G401 (cell line): ENCODE measurements at regions not wholly inside any gene's neighbourhood (a gene's known extent, or its start where the extent isn't known, plus 50 kb on each side); places are given as distances from the start of the nearest gene placed in this dataset.

Experiments
- DNase-seq: peaks from one replicate; pipeline ENCODE4 v3.0.0-alpha.2; 2015; ENCODE audit warnings: low spot score
- in situ Hi-C: cut with HindIII; loops from 2 replicates; pipeline ENCODE4 v1.10.0; 2016; ENCODE audit warnings: low sequenced_read_pairs, mixed read lengths

DNA sequence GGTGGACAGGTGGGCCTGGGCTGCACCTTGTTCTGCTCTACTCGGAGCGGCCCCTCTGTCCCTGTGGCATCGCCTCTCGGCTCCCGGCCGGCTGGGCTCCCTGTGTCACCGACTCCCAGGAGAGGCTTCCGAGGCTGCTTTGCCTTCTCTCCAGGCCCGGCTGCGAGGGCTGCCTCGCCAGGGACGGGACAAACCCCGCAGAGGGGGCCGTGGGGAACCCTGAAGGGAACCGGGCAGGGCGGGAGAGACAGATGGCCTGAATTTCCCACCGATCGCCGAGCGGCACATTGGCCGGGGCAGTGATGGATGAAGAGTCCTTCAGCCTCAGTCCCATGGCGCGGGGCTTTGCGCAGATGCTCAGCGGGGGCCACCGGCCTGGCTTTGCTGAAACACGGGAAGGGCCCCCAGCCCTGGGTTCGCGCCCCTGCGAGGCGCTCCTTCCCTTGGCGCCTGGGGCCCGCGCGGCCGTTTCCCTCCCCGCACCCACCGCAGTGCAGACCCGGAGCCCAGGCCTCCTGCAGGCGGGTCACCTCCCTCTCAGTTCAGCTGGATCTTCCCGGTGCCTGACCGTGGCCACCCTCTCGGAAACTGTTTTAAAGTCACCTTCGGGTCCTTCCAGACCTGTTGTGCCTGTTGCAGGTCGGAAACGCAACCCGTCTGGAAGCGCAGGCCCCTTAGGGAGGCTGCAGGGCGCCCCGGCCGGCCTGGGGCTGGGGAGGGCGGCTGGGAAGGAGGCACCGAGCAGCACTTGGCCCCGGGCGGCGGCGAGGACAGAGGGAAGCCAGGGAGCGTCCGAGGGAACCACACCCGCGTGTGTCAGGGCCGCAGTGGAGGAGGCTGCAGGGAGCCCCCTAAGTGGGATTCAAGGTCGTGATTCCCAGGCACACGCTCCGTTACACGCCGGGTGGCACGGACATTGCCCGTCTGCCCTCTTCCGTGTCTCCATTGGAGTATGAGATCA is 341.9 kb upstream of the SALL3 start:
- no peak for DNase-seq
- in situ Hi-C loops: no loop called here

DNA sequence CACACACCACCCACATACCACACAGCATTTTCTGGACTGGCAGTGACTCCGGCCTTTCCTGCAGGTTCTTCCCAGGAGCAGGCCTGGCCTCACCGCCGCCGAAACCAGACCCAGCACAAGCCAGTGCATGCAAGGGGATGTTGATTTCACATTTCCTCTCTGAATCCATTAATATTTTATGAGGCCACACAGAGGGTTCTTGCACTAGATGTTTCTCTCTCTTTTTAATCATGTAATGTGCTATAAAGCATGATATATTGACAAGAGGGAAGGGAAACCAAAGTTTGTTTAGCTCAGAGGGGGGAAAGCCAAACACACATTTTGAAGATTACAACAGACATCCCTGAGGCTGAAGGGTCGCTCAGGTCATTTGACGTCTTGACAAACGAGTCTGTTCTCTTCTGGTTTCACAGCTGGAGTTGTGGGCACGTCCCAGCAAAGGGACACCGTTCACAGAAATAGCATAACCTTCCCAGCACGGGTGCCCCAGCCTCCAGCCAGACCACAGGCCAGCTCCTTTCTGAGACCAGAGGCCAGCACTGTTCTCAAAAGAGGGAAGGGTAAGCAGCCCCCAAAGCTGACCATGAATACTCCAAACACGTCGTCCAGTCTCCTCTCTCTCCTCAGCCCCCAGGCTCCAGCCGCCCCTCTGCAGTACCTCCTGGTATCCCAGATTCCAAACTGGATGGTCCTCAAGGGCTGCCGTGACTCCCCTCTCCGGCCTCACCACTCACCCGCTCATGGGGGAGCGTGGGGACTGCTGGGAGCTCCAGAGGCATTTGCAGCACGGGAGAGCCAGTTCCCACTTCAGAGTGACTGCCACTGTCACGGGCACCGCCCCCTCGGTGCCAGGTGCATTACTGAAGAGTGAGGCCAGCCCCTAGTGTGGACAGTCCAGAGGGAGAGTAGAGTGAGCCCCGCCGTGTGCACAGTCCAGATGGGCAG is 340.3 kb upstream of the SALL3 start:
- DNase-seq: no peak
- in situ Hi-C loops: no loop called here

- no peak for DNase-seq
- in situ Hi-C loops: no loop called here
Measured at GRCh38 chr18:78640246-78640995, 339.2 kb upstream of the SALL3 start.

DNA sequence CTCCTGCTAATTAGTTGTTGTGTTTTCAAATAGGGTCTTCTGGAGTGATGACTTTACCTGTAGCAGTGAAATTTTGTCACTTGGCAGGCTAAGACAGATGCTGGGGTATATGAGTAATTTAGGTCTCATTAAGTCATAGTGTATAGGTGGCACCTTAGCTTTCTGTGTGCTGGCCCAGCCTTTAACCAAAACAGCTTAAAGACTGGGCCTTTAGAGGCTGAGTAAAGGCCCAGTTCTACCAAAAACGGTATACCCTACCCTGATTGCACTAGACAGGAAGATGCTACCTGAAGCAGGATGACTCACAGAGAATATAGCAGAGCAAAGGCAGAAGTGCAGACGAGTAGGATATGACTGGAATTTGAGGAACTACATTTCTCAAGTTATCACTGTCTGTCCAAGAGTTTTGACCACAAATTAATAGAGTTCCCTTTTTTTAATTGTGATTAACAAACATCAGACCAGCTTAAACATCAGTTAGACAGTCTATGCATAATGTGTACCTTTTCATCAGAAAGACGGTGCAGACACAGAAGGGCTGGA is 337.9 kb upstream of the SALL3 start:
- in situ Hi-C loops: no loop called here
- no peak for DNase-seq

GRCh38 chr18:78642296-78642951 is 337.2 kb upstream of the SALL3 start:
- no peak for DNase-seq
- in situ Hi-C loops: no loop called here

- in situ Hi-C loops: no loop called here
- no peak for DNase-seq
Measured at GRCh38 chr18:78643004-78643403, 336.6 kb upstream of the SALL3 start.

DNA sequence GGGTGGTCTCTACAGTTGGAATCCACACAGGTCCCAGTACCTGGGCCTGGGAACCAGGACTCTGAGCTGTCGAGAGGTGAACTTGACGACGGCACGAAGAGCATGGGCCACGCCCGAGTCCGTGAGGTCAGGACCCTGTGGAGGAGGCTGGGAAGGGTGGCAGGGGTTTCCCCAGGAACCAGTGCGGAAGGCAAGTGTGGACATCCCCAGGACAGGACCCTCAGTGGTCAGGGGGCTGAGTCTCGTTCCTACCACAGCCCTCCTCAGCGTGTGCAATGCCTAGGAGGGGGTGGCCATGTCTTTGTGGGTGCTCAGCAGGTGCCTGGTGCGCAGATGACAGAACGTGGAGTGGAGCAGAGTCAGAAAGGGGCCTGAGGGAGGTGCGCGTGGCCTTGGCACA is 335.6 kb upstream of the SALL3 start:
- no peak for DNase-seq
- in situ Hi-C loops: no loop called here

- DNase-seq: no peak
- in situ Hi-C loops: no loop called here
Measured at GRCh38 chr18:78645216-78645615, 334.4 kb upstream of the SALL3 start.

GRCh38 chr18:78647018-78647417 is 332.6 kb upstream of the SALL3 start:
- in situ Hi-C loops: no loop called here

DNA sequence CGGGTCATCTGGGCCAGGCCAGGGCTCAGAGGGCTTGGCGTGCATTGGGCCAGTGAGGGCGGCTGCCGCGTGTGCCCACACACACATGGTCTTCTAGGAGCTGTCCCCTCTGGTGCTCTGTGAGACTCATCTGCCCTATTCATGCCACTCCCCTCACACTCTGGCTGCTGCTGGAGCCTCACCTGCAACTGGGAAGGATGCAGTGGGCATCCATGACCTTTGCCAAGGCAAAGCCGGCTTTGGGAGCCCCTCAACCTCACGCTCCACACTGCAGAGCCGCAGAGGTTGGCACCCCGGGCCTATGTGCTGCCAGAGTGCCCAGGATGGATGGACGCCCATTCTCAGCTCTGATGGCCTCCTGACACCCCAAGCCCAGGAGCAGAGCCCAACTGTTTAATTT is 330.2 kb upstream of the SALL3 start:
- in situ Hi-C loops: no loop called here
- DNase-seq: no peak

More at GRCh38 chr18:78647018-78647417, 332.6 kb upstream of the SALL3 start:
- DNase-seq: no peak

DNA sequence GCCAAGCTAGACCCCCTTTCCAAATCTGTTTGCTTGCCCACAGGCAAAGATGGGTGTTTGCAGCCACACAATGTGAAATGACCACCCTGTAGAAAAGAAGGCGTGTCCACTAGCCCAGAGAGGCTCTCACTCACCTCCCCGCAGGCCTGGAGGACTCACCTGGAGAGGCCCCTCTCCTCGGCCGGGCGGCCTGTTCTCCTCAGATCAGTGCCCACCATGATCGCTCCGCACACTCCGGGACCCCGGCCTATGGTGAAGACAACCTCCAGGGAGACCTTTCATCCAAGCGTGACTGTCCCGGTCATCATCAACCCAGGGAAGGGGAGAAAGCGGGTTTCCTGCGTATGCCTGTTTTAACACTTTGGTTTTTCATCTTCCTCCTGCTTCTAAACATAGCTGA is 328.7 kb upstream of the SALL3 start:
- no peak for DNase-seq
- in situ Hi-C loops: no loop called here

GRCh38 chr18:78652001-78652545 is 327.5 kb upstream of the SALL3 start:
- no peak for DNase-seq
- in situ Hi-C loops: no loop called here

GRCh38 chr18:78655921-78656320 is 323.7 kb upstream of the SALL3 start:
- DNase-seq: no peak
- in situ Hi-C loops: no loop called here

- in situ Hi-C loops: no loop called here
- DNase-seq: no peak
Measured at GRCh38 chr18:78656346-78656925, 323.2 kb upstream of the SALL3 start.

DNA sequence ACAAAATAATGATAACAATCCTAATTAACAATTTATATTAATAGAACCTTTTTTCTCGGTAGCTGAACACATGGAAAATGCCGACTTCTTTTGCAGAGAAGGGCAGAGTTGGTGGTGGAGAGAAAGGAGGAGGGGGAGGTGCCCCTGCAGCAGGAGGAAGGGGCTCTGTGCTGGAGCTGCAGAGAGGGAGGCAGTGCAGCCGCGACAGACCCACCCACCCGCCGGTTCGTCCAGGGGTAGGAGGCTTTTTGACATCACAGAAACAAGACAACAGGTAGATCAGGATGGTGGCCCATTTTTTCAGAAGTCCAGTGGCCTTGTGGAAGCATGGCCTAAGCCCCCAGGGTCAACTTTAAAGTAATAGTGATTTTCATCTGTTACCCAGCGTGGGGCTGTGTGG is 321.1 kb upstream of the SALL3 start:
- DNase-seq: no peak
- in situ Hi-C loops: no loop called here

DNA sequence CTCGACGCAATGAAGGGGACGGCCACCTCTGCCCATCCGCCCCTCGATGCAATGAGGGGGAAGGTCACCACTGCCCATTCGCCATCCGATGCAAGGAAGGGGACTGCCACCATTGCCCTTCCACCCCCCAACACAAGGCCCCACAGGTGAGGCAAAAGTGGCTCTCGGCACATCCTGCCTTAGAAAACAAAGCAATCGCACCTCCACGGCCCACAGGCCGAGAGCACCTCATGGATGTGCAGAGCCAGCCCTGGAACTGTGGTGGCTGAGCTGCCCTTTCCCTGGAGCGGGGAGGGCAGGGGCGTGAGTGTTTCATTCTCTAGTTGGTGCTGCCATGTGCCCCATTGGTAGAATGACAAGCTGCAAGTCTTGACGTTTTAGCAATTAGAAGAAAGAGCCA is 320.6 kb upstream of the SALL3 start:
- DNase-seq: no peak
- in situ Hi-C loops: no loop called here

- no peak for DNase-seq
- in situ Hi-C loops: no loop called here
Measured at GRCh38 chr18:78659748-78660147, 319.9 kb upstream of the SALL3 start.

DNA sequence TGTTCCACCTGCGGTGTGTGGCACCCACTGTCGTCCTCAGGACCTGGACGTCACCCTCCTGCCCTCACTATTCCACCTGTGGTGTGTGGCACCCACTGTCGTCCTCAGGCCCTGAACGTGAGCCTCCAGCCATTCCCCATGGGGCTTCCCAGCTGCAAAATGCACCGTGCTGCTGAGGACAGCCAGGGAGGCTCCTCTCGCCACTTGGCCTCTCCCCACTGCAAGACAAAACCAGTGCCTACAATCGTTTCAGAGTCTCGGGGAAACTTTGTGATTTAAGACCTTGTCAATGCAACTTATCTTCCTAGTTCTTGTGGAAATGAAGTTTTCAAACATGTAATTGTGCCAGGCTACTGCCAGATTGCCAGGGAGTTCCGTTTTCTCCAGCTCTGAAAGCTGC is 319.3 kb upstream of the SALL3 start:
- in situ Hi-C loops: no loop called here
- no peak for DNase-seq
